HG03520 (cell line): ENCODE measurements at regions not wholly inside any gene's neighbourhood (a gene's known extent, or its start where the extent isn't known, plus 50 kb on each side); places are given as distances from the start of the nearest gene placed in this dataset.
"Not testable (repeated sequence)": the region's sequence is repeated elsewhere in the genome, so short reads cannot be mapped to it uniquely, and the experiment has no call there.

Experiments used
- ATAC-seq: cut with Tn5 transposase; IDR thresholded peaks from one replicate; pipeline ENCODE4 v1.9.1; 2021; ENCODE audit warnings: mild to moderate bottlenecking, moderate library complexity; ENCODE audit not compliant: unreplicated experiment

DNA sequence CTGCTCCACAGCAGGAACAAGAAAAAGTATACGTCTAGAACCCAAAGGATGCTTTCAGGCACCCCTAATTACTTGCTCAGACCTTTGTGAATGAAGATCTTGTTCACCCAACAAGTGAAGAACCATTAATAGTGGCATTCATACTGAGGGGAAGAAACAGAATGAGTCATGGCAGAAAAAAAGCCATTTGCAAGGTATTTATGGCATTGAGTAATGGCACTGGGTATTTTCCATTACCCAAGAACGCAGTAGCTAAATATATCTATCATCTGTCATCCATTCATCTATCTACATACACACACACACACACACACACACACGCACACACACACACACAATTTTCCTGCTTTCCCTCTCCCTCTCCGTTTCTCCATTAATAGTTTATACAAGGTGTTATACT, 56.4 kb upstream of the XIRP2 start:
- no peak for ATAC-seq

GRCh38 chr2:166825914-166826313, 62.4 kb upstream of the XIRP2 start:
- ATAC-seq, result no peak

DNA sequence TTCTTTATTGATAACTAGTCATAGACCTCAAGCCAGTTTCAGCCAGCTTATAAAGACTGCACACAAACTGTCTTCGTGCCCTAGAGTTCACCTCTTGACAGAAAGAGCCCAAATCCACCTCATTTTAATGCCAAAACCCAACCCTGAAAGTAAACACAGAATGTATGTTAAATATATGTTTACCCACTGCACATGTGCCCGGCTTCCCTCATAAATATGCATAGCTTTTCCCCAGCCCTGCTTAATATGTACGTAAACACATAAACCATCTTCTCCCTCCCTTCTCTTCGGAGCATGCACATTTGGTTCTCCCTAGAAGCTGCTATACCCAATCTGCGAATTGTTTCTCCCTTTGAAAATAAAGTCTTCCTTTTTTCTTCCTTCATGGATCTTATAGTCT, 73.9 kb upstream of the XIRP2 start:
- no peak for ATAC-seq

DNA sequence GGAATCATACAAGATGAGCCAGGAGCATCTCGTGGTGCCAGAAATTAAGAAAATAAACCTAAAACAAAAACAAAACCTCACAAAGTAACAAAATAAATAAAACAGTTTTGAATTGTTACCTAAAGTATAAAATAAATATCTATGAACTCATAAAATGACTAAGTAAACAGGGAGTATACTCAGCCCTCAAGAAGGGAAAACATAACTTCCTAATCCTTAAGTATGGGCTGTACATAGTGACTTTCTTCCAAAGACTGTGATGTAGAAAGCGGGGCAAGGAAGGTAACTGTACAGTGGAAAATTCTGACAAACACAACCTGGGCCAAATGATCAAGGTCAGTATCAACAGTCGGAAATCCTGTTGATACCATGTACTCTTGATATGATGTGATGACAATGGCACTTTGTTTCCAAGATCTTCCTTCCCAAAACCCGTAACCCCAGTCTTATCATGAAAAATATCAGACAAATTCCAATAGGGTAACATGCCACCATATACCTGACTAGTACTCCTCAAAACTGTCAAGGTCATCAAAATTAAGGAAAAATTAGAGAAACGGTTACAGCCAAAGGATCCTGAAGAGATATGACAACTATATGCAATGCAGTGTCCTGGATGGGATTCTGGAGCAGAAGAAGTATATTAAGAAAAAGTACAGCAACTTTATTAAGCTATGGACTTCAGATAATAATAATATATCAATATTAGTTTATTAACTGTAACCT, 76.0 kb upstream of the XIRP2 start:
- ATAC-seq, result no peak

- no peak for ATAC-seq
Measured at GRCh38 chr2:166805753-166806152, 82.5 kb upstream of the XIRP2 start.

DNA sequence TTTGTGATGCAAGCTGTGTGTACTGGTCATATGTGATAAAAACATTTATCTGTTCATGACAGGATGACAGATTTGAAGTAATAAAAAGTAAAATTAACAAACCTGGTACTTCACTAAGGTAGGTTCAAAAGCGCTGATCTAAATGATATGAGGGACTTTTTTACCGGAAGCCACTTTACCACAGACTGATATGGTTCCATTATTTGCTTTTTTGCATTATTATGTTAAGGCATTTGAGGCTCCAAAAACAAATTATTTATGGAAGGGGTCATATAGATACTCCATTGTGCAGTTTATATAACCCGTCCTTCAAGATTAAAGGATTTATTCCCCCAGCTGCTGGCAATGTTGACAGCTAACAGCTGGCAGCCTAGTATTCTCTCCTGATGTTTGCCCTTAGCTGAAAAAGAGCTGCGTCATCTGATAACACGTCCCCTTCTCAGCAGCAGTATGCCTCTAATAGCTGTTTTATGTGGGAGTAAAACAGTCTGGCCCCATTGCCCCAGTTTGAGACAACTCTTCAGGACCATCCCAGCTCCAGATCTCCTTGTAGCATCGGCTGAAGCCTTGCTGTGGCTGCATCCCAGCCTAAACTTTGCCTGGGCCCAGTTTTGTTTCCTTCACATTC, 84.8 kb upstream of the XIRP2 start:
- no peak for ATAC-seq

DNA sequence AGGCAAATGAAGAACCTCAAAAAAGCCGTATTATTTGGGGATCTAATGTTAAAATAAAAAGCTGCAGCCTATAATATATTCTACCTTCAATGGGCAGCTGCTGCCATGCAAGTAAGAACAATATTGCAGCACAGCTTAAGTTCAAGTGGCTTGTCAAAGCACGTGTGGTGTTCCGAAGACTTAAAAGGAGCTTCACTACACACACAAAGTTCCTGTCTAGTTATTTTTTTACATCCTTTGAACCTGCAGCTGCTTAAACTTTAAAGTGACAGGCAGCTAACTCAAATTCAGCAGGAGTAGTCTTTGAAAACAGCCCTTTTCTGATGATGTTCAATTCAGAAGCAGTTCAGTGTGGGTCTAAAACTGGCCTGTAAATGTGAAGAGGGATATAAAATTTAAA, 85.8 kb upstream of the XIRP2 start:
- no peak for ATAC-seq

DNA sequence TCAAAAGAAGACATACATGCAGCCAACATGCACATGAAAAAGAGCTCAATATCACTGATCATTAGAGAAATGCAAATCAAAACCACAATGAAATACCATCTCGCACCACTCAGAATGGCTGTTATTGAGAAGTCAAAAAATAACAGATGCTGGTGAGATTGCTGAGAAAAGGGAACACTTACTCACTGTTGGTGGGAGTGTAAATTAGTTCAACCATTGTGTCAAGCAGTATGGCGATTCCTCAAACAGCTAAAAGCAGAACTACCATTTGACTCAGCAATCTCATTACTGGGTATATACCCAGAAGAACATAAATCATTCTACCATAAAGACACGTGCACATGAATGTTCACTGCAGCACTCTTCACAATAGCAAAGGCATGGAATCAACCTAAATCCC, 95.5 kb upstream of the XIRP2 start:
- no peak for ATAC-seq

DNA sequence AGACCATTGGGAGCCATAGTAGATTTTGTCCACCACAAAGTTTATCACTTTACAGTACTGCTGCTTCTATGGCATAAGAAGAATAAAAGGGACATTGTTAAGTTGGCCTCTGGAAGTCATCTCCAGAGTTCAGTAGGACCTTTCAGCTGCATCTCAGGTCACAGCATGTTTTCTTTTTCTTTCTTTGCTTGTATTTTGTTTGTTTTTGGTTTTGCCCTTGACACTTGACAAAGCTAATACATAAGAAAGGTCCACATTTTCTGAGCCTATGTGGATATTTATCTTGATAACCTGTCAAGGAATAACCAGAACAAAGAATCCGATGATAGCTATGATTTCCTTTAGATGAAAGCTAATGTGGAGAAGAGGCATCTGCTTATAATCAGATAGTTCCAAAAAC, 101.6 kb upstream of the XIRP2 start:
- ATAC-seq, result no peak

DNA sequence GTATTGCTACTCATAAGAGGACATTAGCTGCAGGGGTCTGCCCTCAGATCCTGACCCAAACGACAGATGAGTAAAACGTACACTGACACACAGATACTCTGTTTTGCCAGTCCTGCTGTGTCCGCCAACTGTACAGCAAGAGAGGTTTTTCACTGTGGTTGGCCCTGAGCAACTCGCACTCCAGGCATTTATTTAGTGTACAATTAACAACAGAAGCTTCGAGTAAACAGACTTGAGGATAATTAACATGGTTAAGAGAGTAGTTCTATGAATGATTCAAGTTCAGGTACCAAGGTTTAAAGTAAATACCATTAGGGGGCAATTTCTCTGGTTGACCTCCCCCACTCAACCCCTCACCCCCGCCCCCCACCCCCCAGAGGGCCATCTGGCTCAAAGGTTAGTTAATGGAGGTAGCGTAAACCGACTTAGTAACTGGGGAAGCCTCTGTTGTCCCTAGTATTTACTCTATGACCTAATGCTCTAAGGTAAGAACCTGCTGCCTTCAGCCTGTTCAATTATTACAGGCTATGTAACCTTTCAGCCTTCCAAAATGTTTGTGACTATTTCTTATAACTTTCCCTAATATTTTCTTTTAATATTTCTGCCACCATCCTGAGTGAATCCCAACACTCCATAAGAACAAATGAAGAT, 103.9 kb upstream of the XIRP2 start:
- ATAC-seq, result no peak

- no peak for ATAC-seq
Measured at GRCh38 chr2:166775176-166775575, 113.1 kb upstream of the XIRP2 start.

- no peak for ATAC-seq
Measured at GRCh38 chr2:166773308-166773949, 114.9 kb upstream of the XIRP2 start.

DNA sequence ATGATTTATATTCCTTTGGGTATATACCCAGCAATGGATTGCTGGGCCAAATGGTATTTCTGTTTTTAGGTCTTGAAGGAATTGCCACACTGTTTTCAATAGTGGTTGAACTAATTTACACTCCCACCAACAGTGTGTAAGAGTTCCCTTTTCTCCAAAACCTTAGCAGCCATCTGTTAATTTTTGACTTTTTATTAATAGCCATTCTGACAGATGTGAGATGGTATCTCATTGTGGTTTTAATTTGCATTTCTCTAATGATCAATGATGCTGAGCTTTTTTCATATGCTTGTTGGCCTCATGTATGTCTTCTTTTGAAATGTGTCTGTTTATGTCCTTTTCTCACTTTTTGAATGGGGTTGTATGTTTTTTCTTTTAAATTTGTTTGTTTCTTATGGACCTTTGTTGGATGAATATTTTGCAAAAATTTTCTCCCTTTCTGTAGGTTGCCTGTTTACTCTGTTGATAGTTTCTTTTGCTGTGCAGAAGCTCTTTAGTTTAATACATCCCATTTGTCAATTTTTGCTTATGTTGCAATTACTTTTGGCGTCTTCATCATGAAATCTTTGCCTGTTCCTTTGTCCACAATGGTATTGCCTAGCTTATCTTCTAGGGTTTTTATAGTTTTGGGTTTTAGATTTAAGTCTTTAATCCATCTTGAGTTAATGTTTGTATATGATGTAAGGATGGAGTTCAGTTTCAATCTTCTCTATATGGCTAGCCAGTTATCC, 119.7 kb upstream of the XIRP2 start:
- ATAC-seq, result no peak

GRCh38 chr2:166766769-166767322, 121.4 kb upstream of the XIRP2 start:
- not testable (repeated sequence) for ATAC-seq

DNA sequence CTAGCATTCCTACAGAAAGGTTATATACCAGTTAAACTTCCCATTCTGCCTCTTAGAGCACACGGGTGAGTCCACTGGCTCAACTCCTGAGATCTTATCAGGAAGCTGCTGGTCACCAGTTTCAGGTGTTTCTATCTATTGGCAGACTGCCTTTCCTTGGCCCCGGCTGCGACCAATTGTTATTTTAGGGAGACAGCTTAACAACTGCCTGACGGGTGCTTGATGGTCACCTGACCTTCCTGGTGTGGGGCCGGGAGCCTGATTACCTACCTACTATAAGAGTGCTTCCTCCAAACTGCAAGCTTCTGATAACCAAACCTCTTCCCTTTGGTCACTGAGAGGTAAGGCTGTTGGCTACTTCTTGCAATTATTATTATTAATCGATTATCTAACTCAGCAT, 122.1 kb upstream of the XIRP2 start:
- no peak for ATAC-seq

- no peak for ATAC-seq
Measured at GRCh38 chr2:166765141-166765540, 123.1 kb upstream of the XIRP2 start.

DNA sequence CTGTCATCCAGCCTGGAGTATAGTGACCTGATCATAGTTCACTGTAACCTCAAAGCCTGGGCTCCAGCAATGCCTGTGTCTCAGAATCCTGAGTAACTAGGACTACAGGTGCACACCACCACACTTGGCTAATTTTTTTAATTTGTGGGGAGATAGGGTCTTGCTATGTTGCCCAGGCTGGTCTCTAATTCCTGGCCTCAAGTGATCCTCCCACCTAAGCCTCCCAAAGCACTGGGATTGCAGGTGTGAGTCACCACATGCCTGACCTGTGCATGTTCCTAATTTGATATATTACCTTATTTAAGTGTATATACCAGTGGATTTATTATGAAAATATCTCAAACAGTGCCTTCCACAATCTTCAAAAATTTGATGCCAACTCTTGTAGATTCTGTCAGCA, 123.6 kb upstream of the XIRP2 start:
- no peak for ATAC-seq

DNA sequence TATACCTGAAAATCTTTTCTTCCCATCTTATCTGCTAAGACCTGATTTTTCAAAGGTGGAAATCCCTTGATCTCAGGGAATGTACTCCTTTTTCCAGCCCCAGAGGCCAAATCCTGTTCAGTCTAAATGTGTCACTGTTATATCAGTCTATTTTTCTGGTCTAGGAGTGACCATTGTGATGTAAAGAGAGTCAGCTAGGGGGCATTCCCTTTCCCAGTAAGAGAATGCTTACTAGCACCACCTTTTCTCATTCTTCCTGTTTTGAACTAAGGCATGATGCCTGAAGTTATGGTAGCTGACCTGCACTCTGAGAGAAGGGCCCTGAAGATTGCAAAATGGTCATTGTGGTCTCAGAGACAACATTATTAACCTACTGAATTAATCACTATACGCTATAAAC, 124.1 kb upstream of the XIRP2 start:
- ATAC-seq, result no peak

- ATAC-seq, result no peak
Measured at GRCh38 chr2:166762746-166763145, 125.5 kb upstream of the XIRP2 start.

- ATAC-seq, result no peak
Measured at GRCh38 chr2:166758956-166759355, 129.3 kb upstream of the XIRP2 start.

- no peak for ATAC-seq
Measured at GRCh38 chr2:166750624-166751023, 137.7 kb upstream of the XIRP2 start.
